HG02885 (cell line): ENCODE measurements at regions not wholly inside any gene's neighbourhood (a gene's known extent, or its start where the extent isn't known, plus 50 kb on each side); places are given as distances from the start of the nearest gene placed in this dataset.
"Not testable (repeated sequence)": the region's sequence is repeated elsewhere in the genome, so short reads cannot be mapped to it uniquely, and the experiment has no call there.

Experiments
- ATAC-seq: cut with Tn5 transposase; IDR thresholded peaks from one replicate; pipeline ENCODE4 v1.9.1; 2021; ENCODE audit warnings: mild to moderate bottlenecking; ENCODE audit not compliant: unreplicated experiment, poor library complexity

DNA sequence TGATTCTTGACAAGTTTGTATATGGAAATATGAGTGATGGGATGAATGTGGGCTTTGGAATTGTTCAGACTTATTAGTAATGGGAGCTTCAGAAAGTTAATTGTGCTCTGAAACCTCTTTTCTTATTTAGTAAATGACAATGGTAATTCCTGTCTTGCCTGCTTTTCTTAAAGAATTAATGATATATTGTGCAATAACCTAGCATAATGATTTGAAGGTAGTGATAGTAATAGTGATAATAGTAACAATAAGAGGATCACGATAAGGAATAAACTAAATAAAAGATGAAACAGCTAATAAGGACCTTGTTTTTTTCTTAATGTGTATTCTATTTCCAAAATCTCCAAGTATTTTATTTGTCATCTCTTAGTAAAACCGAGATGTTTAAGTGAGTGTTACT, 245.0 kb upstream of the CPHXL start:
- no peak for ATAC-seq

GRCh38 chr16:75983296-75983695, 257.0 kb upstream of the CPHXL start:
- ATAC-seq = no peak

DNA sequence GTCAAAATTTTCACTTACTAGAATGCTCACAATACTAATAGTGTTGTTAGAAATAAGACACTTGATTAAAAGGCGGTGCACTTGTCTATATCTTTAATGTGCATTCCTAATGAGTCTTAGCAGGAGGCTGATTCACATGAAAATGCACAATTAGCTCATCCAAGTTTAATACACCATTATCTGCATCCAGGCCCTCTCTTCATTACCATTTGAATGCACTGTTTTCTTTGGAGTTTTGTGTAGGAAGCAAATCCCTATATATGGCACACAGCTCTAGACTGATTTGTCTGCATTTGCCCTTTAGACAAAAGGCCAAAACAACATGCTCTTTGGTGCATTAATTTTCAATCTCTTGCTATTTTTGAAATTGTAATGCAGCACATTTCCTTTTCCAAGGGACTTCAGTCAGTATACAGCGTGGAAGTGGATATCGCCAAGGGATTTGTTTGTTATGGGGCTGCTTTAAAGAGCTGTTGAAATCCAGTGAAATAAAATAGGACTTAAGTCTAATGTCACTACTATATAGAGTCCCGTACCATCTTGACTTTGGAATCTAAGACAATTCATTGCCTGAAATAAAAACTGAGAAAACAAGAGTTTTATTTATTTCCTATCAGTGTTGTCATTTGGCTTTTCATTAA, 257.6 kb upstream of the CPHXL start:
- no peak for ATAC-seq

- no peak for ATAC-seq
Measured at GRCh38 chr16:75987323-75987722, 261.0 kb upstream of the CPHXL start.

GRCh38 chr16:75996491-75996890, 270.2 kb upstream of the CPHXL start:
- no peak for ATAC-seq

GRCh38 chr16:75997606-75998005, 271.3 kb upstream of the CPHXL start:
- no peak for ATAC-seq

- ATAC-seq = no peak
Measured at GRCh38 chr16:76007645-76008044, 269.6 kb upstream of the CNTNAP4 start.

DNA sequence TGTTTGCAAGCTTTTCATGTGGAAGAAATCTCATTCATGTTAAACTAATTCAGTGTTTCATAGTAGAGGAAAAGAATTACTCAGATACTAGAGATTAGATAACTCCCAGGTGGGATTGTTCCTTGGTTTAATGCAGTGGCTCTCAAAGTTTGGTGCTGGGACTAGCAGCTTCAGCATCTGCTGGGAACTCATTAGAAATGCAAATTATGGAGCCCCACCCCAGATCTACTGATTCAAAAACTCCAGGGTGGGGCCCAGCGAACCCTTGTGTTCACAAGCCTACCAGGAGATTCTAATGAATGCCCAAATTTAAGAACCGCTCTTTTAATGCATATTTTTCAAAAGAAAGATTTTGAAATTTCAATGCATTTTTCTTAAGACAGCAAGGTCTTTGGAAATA, 253.4 kb upstream of the CNTNAP4 start:
- no peak for ATAC-seq

GRCh38 chr16:76035689-76036088, 241.5 kb upstream of the CNTNAP4 start:
- ATAC-seq = no peak

GRCh38 chr16:76038097-76038496, 239.1 kb upstream of the CNTNAP4 start:
- no peak for ATAC-seq

DNA sequence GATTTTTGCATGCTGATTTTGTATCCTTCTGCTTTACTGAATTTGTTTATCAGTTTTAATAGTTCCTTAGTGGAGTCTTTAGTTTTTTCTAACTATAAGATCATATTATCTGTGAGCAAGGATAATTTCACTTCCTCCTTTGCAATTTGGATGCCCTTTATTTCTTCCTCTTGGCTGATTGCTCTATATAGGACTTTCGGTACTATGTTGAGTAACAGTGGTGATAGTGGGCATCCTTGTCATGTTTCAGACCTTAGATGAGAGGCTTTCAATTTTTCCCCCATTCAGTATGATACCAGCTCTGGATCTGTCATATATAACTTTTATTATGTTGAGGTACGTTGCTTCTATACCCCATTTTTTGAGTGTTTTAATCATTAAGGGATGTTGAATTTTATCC, 224.5 kb upstream of the CNTNAP4 start:
- ATAC-seq = no peak

GRCh38 chr16:76059186-76059585, 218.0 kb upstream of the CNTNAP4 start:
- no peak for ATAC-seq

- ATAC-seq = no peak
Measured at GRCh38 chr16:76059701-76060100, 217.5 kb upstream of the CNTNAP4 start.

- ATAC-seq = no peak
Measured at GRCh38 chr16:76071690-76072089, 205.5 kb upstream of the CNTNAP4 start.

DNA sequence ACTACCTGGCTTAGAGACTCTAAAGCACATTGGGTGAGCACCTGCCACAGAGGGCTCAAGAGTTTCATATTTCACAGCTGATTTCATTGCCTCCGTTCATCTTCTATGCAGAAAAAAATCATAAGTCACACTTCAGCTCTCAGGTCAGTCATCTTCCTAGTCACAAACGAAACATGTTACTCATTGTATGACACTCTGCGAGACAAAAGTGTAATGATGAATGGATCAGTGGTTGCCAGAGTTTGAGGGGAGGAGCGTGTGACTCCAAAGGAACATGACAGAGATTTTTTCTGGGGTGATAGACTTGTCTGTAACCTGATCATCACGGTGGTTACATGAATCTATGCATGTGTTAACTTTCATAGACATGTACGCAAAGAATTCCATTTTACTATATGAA, 195.2 kb upstream of the CNTNAP4 start:
- ATAC-seq = no peak

DNA sequence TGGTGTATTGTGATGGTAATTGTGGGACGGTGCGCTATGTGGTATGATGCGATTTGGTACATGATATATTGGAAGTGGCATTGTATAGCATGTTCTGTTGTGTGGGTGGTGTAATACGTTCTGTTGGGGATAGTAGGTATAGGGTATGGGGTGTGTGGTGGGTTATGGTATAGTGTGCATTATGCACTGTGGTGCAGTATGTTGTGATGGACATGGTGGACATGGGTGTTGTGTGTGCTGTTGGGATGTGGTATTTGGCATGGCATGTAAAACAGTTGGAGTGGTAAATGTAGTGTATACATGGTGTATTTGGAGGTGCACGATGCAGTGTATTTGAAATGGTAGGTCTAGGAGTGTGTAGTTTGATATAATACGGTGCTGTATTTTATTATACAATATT, 170.6 kb upstream of the CNTNAP4 start:
- ATAC-seq = no peak

- no peak for ATAC-seq
Measured at GRCh38 chr16:76108460-76108859, 168.7 kb upstream of the CNTNAP4 start.

- no peak for ATAC-seq
Measured at GRCh38 chr16:76114681-76115080, 162.5 kb upstream of the CNTNAP4 start.

- ATAC-seq = no peak
Measured at GRCh38 chr16:76118344-76118743, 158.9 kb upstream of the CNTNAP4 start.

GRCh38 chr16:76121636-76122035, 155.6 kb upstream of the CNTNAP4 start:
- ATAC-seq = no peak

GRCh38 chr16:76123966-76124365, 153.2 kb upstream of the CNTNAP4 start:
- no peak for ATAC-seq

- no peak for ATAC-seq
Measured at GRCh38 chr16:76125871-76126270, 151.3 kb upstream of the CNTNAP4 start.

GRCh38 chr16:76138056-76138455, 139.1 kb upstream of the CNTNAP4 start:
- not testable (repeated sequence) for ATAC-seq
